Glomerular visceral epithelial cell (primary cell): ENCODE measurements at regions not wholly inside any gene's neighbourhood (a gene's known extent, or its start where the extent isn't known, plus 50 kb on each side); places are given as distances from the start of the nearest gene placed in this dataset.

ENCODE experiments used
- DNase-seq: peaks from one replicate; pipeline ENCODE4 v3.0.0-alpha.2; 2016; ENCODE audit errors: extremely low spot score

DNA sequence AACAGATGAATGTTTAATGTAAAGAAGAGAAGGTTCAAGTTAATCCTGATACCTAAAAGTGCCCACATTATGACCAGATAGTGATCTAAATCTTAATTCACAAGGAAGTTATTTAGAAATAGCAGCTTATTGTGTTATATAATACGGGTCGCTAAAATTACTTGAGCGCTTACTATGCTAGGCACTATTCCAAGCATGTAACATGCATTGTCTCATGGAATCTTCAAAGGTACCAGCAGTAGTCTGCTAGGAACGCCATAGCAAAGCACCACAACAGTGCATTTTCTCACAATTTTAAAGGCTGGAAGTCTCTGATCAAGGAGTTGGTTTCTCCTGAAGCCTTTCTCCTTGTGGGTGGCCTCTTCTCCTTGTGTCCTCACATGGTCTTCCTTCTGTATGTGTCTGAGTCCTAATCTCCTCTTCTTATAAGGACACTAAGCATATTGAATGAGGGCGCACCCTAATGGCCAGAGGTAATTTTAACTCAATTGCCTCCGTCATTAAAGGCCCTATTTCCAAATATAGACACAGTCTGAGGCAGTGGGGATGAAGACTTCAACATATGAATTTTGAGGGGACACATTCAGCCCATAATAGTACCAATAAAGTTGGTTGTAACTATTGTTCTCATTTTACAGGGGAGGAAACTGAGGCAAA, 118.4 kb downstream of the LRRC30 start:
- DNase-seq, result no peak

DNA sequence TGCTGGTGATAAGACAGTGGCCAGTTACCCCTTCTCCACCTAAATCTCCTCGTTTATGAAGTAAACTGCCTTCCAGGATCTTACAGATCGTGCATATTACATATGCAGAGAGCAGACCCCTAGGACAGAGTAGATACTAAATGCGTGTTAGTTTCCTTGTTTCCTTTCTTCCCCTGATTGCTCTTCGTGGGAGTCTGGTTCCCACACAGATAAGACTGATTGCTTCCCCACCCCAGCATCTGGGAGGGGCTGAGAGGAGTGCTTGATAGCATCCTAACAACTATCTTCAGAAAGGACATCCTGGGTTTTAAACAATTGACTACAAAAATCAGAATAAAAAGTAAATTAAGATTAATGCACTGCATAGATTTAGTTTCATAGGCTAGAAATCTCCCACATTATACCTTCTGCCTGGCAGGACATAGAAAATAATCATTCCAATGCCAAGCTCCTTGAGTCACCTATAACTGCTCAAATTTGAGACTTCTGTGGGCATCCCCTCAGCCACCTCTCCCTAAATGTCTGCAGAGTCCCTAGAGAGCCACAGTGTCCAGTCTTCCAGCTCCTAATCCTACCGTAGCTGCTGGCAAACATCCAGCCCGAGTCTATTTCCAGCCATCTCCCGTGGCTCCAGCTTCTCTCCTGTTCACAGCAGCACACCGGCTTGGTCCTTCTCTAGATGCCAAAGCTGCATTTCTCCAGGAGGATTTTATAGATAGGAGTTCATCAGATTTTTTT, 128.3 kb downstream of the LRRC30 start:
- no peak for DNase-seq

GRCh38 chr18:7360606-7361170, 129.8 kb downstream of the LRRC30 start:
- DNase-seq, result no peak

DNA sequence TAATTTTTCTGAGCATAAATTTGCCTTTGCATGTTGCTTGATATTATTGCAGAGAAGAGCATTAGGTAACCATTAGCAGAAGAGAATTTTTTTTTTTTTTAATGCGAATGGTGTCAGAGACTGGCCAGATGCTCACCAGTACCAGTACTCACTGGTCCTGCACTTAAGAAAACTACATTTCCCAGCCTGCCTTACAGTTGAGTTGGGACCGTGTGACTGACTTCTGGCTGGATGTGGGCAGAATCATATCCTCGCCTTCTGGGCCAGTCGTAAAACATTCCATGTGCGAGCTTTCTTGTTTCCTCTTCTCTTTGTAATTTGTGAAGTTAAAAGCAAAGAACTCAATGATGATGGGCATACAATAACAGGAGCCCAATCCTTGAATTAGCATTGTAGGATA, 132.4 kb downstream of the LRRC30 start:
- no peak for DNase-seq

DNA sequence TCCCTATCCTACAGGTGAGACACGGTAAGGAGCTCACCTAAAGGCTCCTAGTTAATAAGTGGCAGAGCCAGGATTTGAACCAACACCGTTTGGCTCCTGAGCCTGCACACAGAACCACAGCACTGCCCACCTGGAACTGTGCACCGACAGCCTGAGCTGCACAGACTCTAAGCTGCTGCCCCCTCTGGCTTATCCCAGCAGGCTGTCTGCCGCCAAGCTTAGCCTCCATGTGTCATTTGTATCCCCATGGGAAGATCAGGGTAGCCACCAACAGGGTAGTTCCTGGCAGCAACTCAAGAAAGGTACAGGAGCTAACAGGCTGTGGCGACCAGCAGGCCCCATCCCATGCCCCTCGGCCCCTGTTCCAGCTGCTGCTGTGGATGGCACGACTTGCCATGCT, 135.7 kb downstream of the LRRC30 start:
- DNase-seq, result no peak

GRCh38 chr18:7367336-7367735, 136.4 kb downstream of the LRRC30 start:
- DNase-seq, result no peak

GRCh38 chr18:7369006-7369405, 138.1 kb downstream of the LRRC30 start:
- DNase-seq, result no peak

DNA sequence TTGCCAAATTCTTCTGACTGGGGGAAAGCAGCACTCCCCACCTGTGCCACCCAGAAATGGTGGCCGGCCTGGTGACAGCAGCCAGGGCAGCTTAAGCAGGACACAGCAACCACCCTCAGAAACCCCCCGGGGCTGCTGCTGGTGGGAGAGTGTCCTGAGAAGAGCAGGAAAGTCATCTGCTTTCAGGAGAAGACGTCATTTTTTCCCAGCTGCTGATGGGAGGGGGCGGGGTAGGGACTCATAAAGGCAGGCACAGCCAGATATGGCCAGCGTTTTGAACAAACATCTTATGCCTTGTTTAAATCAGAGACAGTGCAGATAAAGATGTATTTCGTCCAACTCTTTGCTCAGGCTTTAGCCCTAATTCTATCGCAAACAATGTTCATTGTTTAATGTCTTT, 139.5 kb downstream of the LRRC30 start:
- no peak for DNase-seq

- DNase-seq, result no peak
Observed at GRCh38 chr18:7370802-7371201, 139.9 kb downstream of the LRRC30 start.

DNA sequence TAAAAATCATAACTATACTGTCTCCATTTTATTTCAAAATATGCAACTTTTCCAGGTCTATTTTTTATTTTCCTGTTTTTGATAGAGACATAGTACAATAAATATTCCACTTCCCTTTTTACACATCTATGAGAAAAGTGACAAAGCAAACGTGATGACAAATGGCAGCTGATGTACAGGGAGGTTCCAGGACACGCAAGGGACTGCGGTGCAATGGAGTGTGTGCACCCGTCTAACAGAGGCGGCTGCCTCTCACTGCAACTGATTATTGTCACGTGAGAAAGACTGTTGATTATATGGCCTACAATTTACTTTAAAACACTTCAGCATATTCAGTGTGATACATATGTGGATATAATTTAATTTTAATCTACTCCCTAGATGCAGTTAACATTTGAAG, 142.6 kb downstream of the LRRC30 start:
- no peak for DNase-seq

- no peak for DNase-seq
Observed at GRCh38 chr18:7381307-7381706, 150.4 kb downstream of the LRRC30 start.

DNA sequence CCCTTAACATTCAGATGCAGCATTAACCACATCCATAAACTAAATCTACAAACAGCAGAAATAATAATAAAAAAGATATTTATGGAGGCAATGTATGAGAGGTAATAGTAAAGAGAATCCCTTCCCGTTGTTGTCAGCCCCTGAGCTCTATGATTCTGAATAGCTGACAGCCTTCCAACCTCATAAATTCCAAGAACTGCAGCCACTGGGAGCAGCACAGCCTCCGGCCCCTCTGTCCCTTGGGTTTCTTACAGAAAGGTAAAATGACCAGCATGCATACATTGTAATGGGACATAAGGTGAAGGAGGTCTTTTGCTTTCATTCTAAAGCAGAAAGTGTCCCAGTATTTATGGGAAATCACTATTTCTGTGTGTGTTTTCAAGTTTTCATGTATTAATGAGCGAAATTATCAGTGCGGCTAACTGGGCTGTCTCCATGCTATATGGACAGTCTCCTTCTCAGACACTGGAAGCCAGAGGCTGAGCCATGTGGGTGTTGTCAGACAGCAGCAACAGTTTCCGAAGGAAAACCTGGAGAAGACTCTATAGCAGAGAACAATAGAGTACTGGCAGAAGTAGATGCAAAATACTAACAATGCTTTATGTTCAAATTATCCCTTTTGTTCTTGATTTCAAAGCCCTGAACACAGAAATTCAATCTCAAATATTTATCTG, 151.6 kb downstream of the LRRC30 start:
- no peak for DNase-seq

- DNase-seq, result no peak
Observed at GRCh38 chr18:7383002-7383980, 152.4 kb downstream of the LRRC30 start.

DNA sequence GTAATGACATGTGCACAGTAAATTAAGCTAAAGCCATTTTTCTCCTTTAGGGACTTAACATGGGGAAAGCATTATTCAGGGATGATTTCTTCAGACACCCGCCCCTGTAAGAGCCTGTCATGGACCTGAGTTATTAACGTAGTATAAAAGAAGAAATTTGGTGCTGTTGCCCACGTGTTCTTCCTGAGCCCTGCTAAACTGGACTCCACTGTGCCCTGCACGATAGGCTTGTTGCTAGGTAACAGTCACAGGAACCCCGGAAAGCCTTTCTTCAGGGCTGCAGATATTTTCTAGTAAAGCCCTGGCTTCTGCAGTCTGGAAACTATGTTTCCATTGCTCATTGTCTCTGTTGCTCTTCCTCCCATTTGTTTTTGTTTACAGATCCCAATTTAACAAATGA, 157.9 kb downstream of the LRRC30 start:
- DNase-seq, result no peak

DNA sequence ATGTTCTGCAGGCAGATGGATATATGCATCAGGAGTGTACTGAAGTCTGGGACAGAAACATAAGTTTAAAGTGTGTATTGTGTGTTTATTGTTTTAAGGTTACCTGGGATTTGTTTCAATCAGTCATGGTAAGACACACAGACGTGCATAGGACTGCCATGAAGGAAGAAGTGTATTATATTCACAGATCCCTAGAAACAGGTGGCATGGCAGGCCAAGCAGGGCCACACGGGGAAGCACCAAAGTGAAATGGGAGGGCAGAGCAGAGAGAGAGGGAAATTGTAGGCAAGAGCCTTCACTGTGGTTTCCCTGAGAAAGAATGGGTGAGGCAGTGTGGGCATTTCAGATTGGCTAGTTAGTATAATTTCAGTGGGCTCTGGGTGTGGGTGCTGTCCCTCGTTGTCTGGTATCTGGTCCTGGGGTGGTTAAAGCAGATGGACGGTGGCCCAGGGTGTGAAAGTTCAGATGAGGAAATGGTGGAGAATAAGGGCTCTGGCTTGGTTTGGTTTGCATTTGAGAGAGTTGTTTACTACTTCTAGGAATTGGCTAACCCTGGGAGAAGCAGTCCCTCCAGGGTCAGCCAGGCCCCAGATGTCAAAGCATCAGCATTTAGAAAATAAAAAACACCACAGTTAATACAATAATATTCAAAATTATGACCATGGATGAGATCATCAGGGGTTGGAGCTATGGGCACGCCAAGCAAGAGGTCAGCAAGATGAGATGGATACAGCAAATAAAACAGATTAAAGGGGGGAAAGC, 160.0 kb downstream of the LRRC30 start:
- no peak for DNase-seq

DNA sequence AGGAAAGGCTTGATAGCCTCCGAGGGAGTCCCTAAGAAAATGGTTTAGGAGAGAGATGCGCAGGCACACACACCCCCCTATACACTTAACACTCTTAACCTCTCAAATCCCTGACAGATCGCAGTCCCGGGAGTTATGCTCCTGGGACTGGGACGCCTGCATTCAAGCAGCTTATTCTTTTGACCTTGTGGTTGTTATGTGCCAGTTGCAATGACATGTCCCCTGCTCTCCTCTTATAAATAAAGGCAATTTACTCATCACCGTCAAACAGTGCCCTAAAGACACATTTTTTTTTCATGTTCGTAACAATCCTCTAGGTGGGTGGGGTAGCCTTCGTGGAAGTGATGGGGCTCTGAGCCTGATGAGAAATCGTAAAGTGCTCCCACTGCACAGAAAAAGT, 162.2 kb downstream of the LRRC30 start:
- DNase-seq, result no peak

- DNase-seq, result no peak
Observed at GRCh38 chr18:7394050-7394659, 163.3 kb downstream of the LRRC30 start.

DNA sequence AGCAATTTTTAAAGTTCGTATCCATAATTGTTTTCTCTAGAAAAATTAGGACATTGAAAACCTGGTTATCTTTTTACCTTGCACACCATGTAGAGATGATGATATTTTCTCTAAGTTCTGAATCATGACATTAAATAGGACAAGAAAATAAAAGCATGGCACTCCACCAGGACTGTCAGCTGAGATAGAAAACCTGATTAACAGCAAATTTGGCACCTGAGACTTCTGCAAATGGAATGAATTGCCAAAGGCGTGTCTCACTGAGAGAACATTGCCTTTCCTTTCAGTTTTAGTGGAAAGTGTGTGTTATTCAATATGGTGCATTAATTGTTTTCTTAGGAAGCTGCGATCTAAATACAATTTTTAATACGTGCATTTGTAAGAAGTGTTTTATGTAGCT, 164.7 kb downstream of the LRRC30 start:
- DNase-seq, result no peak

- DNase-seq, result no peak
Observed at GRCh38 chr18:7413906-7414305, 153.2 kb upstream of the PTPRM start.

DNA sequence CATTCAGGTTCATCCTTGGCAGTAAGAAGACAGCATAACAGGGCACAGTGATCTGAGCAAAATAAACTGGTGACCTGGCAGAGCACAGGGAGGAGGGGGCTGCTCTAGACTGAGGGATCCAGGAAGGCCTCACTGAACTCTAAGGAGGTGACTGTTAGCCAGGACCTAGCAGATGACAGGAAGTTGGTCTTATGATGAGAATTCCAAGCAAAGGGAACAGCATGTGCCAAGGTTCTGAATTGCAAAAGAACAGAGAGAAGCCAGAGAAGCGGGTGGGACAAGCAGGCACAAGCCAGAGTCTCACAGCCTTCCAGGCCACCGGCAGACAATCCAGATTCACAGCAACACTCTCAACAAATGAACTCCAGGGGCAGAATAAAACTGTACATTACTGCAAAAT, 152.7 kb upstream of the PTPRM start:
- DNase-seq, result no peak
